ENCODE measurements at regions not wholly inside any gene's neighbourhood (a gene's known extent, or its start where the extent isn't known, plus 50 kb on each side); places are given as distances from the start of the nearest gene placed in this dataset.

GRCh38 chr5:30574761-30575160, 618.7 kb upstream of the CDH6 start:
- Histone ChIP-seq H3K27me3 (replicated peaks; ENCODE audit: insufficient read depth) (no peaks in the 10 kb centered on the region), H3K4me3 (no peak overlapping the region)

GRCh38 chr5:30572279-30572678, 621.2 kb upstream of the CDH6 start:
- H3K36me3 ChIP-seq: no peaks in the 10 kb centered on the region
- H3K9me3 ChIP-seq: no peaks in the 10 kb centered on the region
- TF ChIP-seq CTCF (IDR thresholded peaks at IDR 0.05): no peak
- no peaks in the 10 kb centered on the region for H3K27me3 ChIP-seq (replicated peaks; ENCODE audit: insufficient read depth)
- no peaks in the 10 kb centered on the region for H3K4me1 ChIP-seq (ENCODE audit: control insufficient read depth in 1 of 2, low read depth in 2 of 2)
- no peak overlapping the region for H3K4me3 ChIP-seq
- DNase-seq (ENCODE audit: low spot score): no peak
- ATAC-seq (ENCODE audit: insufficient number of reproducible peaks, low FRiP score, low read depth): no peak
- no peak overlapping the region for H3K27ac ChIP-seq

More at GRCh38 chr5:30574761-30575160, 618.7 kb upstream of the CDH6 start:
- Histone ChIP-seq H3K36me3 (no peaks in the 10 kb centered on the region), H3K9me3 (no peaks in the 10 kb centered on the region), H3K27ac (no peak overlapping the region), H3K4me1 (ENCODE audit: control insufficient read depth in 1 of 2, low read depth in 2 of 2) (no peaks in the 10 kb centered on the region)
- no peak for TF ChIP-seq CTCF (IDR thresholded peaks at IDR 0.05)
- DNase-seq (ENCODE audit: low spot score) (no peak), ATAC-seq (ENCODE audit: insufficient number of reproducible peaks, low FRiP score, low read depth) (no peak)

GRCh38 chr5:30561771-30562170, 631.7 kb upstream of the CDH6 start:
- no peaks in the 10 kb centered on the region for H3K27me3 ChIP-seq (replicated peaks; ENCODE audit: insufficient read depth)
- no peaks in the 10 kb centered on the region for H3K4me1 ChIP-seq (ENCODE audit: control insufficient read depth in 1 of 2, low read depth in 2 of 2)
- no peak for TF ChIP-seq CTCF (IDR thresholded peaks at IDR 0.05)
- H3K36me3 ChIP-seq: no peaks in the 10 kb centered on the region
- H3K4me3 ChIP-seq: no peak overlapping the region
- ATAC-seq (ENCODE audit: insufficient number of reproducible peaks, low FRiP score, low read depth) (no peak), DNase-seq (ENCODE audit: low spot score) (no peak)
- H3K27ac ChIP-seq: no peak overlapping the region
- H3K9me3 ChIP-seq: no peaks in the 10 kb centered on the region

- Histone ChIP-seq H3K36me3 (no peaks in the 10 kb centered on the region), H3K9me3 (no peaks in the 10 kb centered on the region), H3K4me3 (no peak overlapping the region), H3K4me1 (ENCODE audit: control insufficient read depth in 1 of 2, low read depth in 2 of 2) (no peaks in the 10 kb centered on the region), H3K27me3 (replicated peaks; ENCODE audit: insufficient read depth) (no peaks in the 10 kb centered on the region), H3K27ac (no peak overlapping the region)
- DNase-seq (ENCODE audit: low spot score) (no peak), ATAC-seq (ENCODE audit: insufficient number of reproducible peaks, low FRiP score, low read depth) (no peak)
- TF ChIP-seq CTCF (IDR thresholded peaks at IDR 0.05): no peak
Observed at GRCh38 chr5:30551618-30552017, 641.9 kb upstream of the CDH6 start.

GRCh38 chr5:30548580-30549305, 644.7 kb upstream of the CDH6 start:
- Histone ChIP-seq H3K4me3 (no peak overlapping the region), H3K36me3 (no peaks in the 10 kb centered on the region), H3K27ac (no peak overlapping the region), H3K27me3 (replicated peaks; ENCODE audit: insufficient read depth) (no peaks in the 10 kb centered on the region), H3K9me3 (no peaks in the 10 kb centered on the region), H3K4me1 (ENCODE audit: control insufficient read depth in 1 of 2, low read depth in 2 of 2) (no peaks in the 10 kb centered on the region)
- ATAC-seq (ENCODE audit: insufficient number of reproducible peaks, low FRiP score, low read depth) (no peak), DNase-seq (ENCODE audit: low spot score) (no peak)
- no peak for TF ChIP-seq CTCF (IDR thresholded peaks at IDR 0.05)
